ENCODE measurements at regions not wholly inside any gene's neighbourhood (a gene's known extent, or its start where the extent isn't known, plus 50 kb on each side); places are given as distances from the start of the nearest gene placed in this dataset.

GRCh38 chr9:23394189-23394588 lies 431.9 kb downstream of the ELAVL2 start:
- no peak overlapping the region for H3K27ac ChIP-seq
- TF ChIP-seq CTCF (conservative IDR thresholded peaks at IDR 0.05) = no peak

DNA sequence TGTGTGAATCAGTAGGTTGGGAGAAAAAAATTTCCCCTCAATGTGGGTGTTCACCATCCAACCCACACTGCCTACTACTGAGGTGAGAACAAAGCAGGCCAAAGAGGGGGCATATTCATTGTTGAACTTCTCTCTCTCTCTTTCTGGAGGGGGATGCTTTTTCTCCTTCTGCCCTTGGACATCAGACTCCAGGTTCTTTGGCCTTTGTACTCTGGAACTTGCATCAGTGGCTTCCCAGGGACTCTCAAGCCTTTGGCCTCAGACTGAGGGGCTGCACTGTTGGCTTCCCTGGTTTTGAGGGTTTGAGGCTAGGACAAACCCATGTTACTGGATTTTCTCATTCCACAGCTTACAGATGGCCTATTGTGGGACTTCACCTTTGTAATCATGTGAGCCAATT lies 417.2 kb downstream of the ELAVL2 start:
- no peak overlapping the region for H3K27ac ChIP-seq
- no peak for TF ChIP-seq CTCF (conservative IDR thresholded peaks at IDR 0.05)

GRCh38 chr9:23412046-23412445 lies 414.0 kb downstream of the ELAVL2 start:
- no peak overlapping the region for H3K27ac ChIP-seq
- no peak for TF ChIP-seq CTCF (conservative IDR thresholded peaks at IDR 0.05)

- TF ChIP-seq CTCF (conservative IDR thresholded peaks at IDR 0.05) = no peak
- H3K27ac ChIP-seq = no peak overlapping the region
Measured at GRCh38 chr9:23412458-23412857, 413.6 kb downstream of the ELAVL2 start.

DNA sequence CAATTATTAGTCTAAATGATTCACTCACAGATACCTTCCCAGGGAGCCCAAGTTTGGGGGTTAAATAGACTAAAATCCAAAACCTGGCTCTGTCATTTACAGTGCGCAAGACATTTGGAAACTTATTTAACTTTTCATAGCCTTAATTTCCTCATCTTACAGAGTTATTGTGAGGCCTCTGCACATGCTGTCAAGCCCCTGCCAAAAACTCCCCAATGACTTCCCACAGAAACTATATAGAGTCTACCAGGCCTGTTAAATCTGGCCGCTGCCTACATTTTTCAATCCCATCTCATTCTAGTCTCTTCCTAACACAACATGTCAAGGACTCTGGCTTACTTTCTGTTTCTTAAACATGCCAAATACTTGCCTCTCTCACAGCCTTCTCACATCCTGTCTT lies 412.5 kb downstream of the ELAVL2 start:
- TF ChIP-seq CTCF (conservative IDR thresholded peaks at IDR 0.05) = no peak
- no peak overlapping the region for H3K27ac ChIP-seq

GRCh38 chr9:23423999-23424398 lies 402.0 kb downstream of the ELAVL2 start:
- no peak overlapping the region for H3K27ac ChIP-seq
- no peak for TF ChIP-seq CTCF (conservative IDR thresholded peaks at IDR 0.05)

DNA sequence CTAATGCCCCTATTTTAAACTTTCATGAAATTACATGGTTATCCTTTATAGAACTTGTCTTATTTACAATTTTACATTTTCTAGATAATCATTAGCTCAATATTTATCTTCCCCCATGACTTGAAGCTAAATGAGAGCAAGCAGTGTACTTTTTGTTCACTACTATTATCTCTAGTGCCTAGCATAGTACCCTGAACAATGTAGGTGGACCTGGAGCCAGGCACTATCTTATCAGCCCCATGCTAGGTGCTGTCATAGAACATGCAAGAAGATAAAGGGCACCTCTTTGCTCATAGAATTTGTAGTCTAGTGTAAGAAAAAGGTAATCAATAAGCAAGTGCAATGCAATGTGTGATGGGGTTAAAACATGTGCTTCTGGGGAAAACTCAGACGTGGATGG lies 399.9 kb downstream of the ELAVL2 start:
- H3K27ac ChIP-seq = no peak overlapping the region
- no peak for TF ChIP-seq CTCF (conservative IDR thresholded peaks at IDR 0.05)

- TF ChIP-seq CTCF (conservative IDR thresholded peaks at IDR 0.05) = no peak
- H3K27ac ChIP-seq = no peak overlapping the region
Measured at GRCh38 chr9:23431459-23431858, 394.6 kb downstream of the ELAVL2 start.
